H1 (cell line): ENCODE measurements at regions not wholly inside any gene's neighbourhood (a gene's known extent, or its start where the extent isn't known, plus 50 kb on each side); places are given as distances from the start of the nearest gene placed in this dataset.

ENCODE experiments used
- CTCF ChIA-PET: fragments of 300-600 bp; sonication (Branson Sonifier 250); formaldehyde crosslinking; loops from one replicate; lab custom pipeline; 2021; ENCODE audit not compliant: partially characterized antibody; lab: Charles Lee
- POLR2A ChIA-PET: fragments of 300-600 bp; sonication (Branson Sonifier 250); formaldehyde crosslinking; loops from one replicate; lab custom pipeline; 2021; ENCODE audit warnings: inconsistent platforms; ENCODE audit not compliant: partially characterized antibody; lab: Charles Lee
- DNase-seq, 2 experiments: peaks; one replicate each; pipeline versions ENCODE4 v3.0.0 to v3.0.0-alpha.2; 2010 to 2022; ENCODE audit warnings: low spot score in 2 of 2, low read depth in 1 of 2, mixed read lengths in 1 of 2
- FAIRE-seq: peaks from 2 replicates; lab custom pipeline; 2011; peaks lifted over from hg19 to GRCh38; lab: Jason Lieb, UNC
- H2AFZ ChIP-seq: 2 replicates; pipeline ENCODE4 v1.8.1; 2012; ENCODE audit warnings: low read length, inconsistent platforms
- H2AK5ac ChIP-seq: 2 replicates; pipeline ENCODE4 v1.6.1; 2013; ENCODE audit warnings: low read depth, low read length
- H2BK120ac ChIP-seq: replicated peaks from 2 replicates; pipeline ENCODE3; 2013; ENCODE audit warnings: low read depth, low read length, inconsistent platforms
- H2BK12ac ChIP-seq: 2 replicates; pipeline ENCODE4 v1.6.1; 2013; ENCODE audit warnings: low read depth, low read length
- H2BK15ac ChIP-seq: 2 replicates; pipeline ENCODE4 v1.6.1; 2013; ENCODE audit warnings: low read length
- H2BK20ac ChIP-seq: 2 replicates; pipeline ENCODE4 v1.6.1; 2013; ENCODE audit warnings: low read length
- H2BK5ac ChIP-seq: 2 replicates; pipeline ENCODE4 v1.6.1; 2013; ENCODE audit warnings: low read depth, low read length
- H3K14ac ChIP-seq: 2 replicates; pipeline ENCODE4 v1.6.1; 2013; ENCODE audit warnings: inconsistent platforms; ENCODE audit not compliant: insufficient read length
- H3K18ac ChIP-seq: 2 replicates; pipeline ENCODE4 v1.6.1; 2013; ENCODE audit warnings: low read length; ENCODE audit errors: extremely low read depth
- H3K23ac ChIP-seq: 2 replicates; pipeline ENCODE4 v1.6.1; 2013; ENCODE audit warnings: inconsistent platforms; ENCODE audit not compliant: insufficient read length
- H3K23me2 ChIP-seq: 2 replicates; pipeline ENCODE4 v1.6.1; 2013; ENCODE audit warnings: low read depth, low read length
- H3K27ac ChIP-seq: 2 replicates; pipeline ENCODE4 v1.6.1; 2011; ENCODE audit warnings: low read depth, low read length, inconsistent platforms
- H3K27me3 ChIP-seq, 4 experiments: replicated peaks in 1 of 4; 1 replicate in 1 of 4; 2 replicates in 3 of 4; pipeline versions ENCODE4 v1.6.1 to v1.8.1; 2011 to 2013; ENCODE audit warnings: low read length in 3 of 4, mild to moderate bottlenecking in 3 of 4, inconsistent platforms in 2 of 4, mixed read lengths in 2 of 4, moderate library complexity in 1 of 4; ENCODE audit not compliant: control insufficient read depth in 3 of 4, insufficient read depth in 3 of 4; ENCODE audit errors: extremely low read depth in 1 of 4
- H3K36me3 ChIP-seq, 4 experiments: 2 replicates each; pipeline versions ENCODE4 v1.6.1 to v1.8.1; 2011 to 2013; ENCODE audit warnings: mild to moderate bottlenecking in 4 of 4, low read length in 3 of 4, moderate library complexity in 2 of 4, control low read depth in 1 of 4, inconsistent platforms in 1 of 4; ENCODE audit not compliant: insufficient read depth in 4 of 4, control insufficient read depth in 2 of 4
- H3K4ac ChIP-seq: replicated peaks from 2 replicates; pipeline ENCODE3; 2013; ENCODE audit warnings: low read length, low read depth, mixed read lengths, inconsistent platforms; ENCODE audit not compliant: insufficient read length
- H3K4me1 ChIP-seq, 4 experiments: replicated peaks in 1 of 4; 1 replicate in 1 of 4; 2 replicates in 3 of 4; pipeline versions ENCODE4 v1.6.1 to v1.8.1; 2011 to 2013; ENCODE audit warnings: low read length in 3 of 4, inconsistent platforms in 2 of 4, mixed read lengths in 1 of 4; ENCODE audit not compliant: insufficient read depth in 4 of 4, control insufficient read depth in 3 of 4
- H3K4me2 ChIP-seq, 2 experiments: 2 replicates each; pipeline versions ENCODE4 v1.6.1 to v1.8.1; 2011 to 2013; ENCODE audit warnings: low read depth in 2 of 2, low read length in 2 of 2, control low read depth in 1 of 2, inconsistent platforms in 1 of 2, mild to moderate bottlenecking in 1 of 2; ENCODE audit not compliant: insufficient read depth in 1 of 2
- H3K4me3 ChIP-seq, 4 experiments: fragments of 200-600, 300-600 bp in 1 of 4; sonication (generic), shearing (Covaris generic), sonication (Bioruptor Twin) in 1 of 4; 2 replicates each; pipeline versions ENCODE4 v1.5.1 to v1.8.1; 2011 to 2016; ENCODE audit warnings: low read length in 4 of 4, low read depth in 3 of 4, control low read depth in 2 of 4, inconsistent platforms in 2 of 4, mild to moderate bottlenecking in 2 of 4, mixed read lengths in 1 of 4, moderate library complexity in 1 of 4; ENCODE audit not compliant: insufficient read depth in 2 of 4; ENCODE audit errors: extremely low read depth in 1 of 4
- H3K56ac ChIP-seq: replicated peaks from 2 replicates; pipeline ENCODE3; 2013; ENCODE audit warnings: low read depth, mild to moderate bottlenecking, mixed read lengths, low read length, inconsistent platforms; ENCODE audit not compliant: insufficient read length
- H3K79me1 ChIP-seq: 2 replicates; pipeline ENCODE4 v1.6.1; 2013; ENCODE audit warnings: low read depth, low read length, control low read depth
- H3K79me2 ChIP-seq, 2 experiments: 2 replicates each; pipeline versions ENCODE4 v1.6.1 to v1.8.1; 2012 to 2013; ENCODE audit warnings: low read length in 2 of 2, mild to moderate bottlenecking in 2 of 2, inconsistent platforms in 1 of 2; ENCODE audit not compliant: insufficient read depth in 2 of 2, control insufficient read depth in 1 of 2
- H3K9ac ChIP-seq, 4 experiments: replicated peaks in 1 of 4; 1 replicate in 1 of 4; 2 replicates in 3 of 4; pipeline versions ENCODE4 v1.6.1 to v1.8.1; 2011 to 2013; ENCODE audit warnings: low read depth in 3 of 4, low read length in 3 of 4, control low read depth in 2 of 4, mild to moderate bottlenecking in 2 of 4, moderate library complexity in 2 of 4, inconsistent platforms in 1 of 4; ENCODE audit errors: extremely low read depth in 1 of 4
- H3K9me3 ChIP-seq, 2 experiments: 2 replicates each; pipeline versions ENCODE4 v1.6.1 to v1.8.1; 2012 to 2013; ENCODE audit warnings: mild to moderate bottlenecking in 2 of 2, moderate library complexity in 2 of 2, control low read depth in 1 of 2, inconsistent platforms in 1 of 2, low read depth in 1 of 2, low read length in 1 of 2, mixed read lengths in 1 of 2; ENCODE audit not compliant: insufficient read depth in 2 of 2
- H4K20me1 ChIP-seq, 2 experiments: replicated peaks in 1 of 2; 2 replicates each; pipeline versions ENCODE3 to v1.8.1; 2011 to 2013; ENCODE audit warnings: inconsistent platforms in 2 of 2, low read length in 2 of 2, mild to moderate bottlenecking in 1 of 2; ENCODE audit not compliant: insufficient read depth in 2 of 2, control insufficient read depth in 1 of 2
- H4K5ac ChIP-seq: 2 replicates; pipeline ENCODE4 v1.6.1; 2013; ENCODE audit warnings: low read length, low read depth, mixed read lengths, inconsistent platforms; ENCODE audit not compliant: insufficient read length
- H4K8ac ChIP-seq: 2 replicates; pipeline ENCODE4 v1.8.0; 2013; ENCODE audit warnings: mild to moderate bottlenecking, moderate library complexity, low read length, inconsistent platforms; ENCODE audit not compliant: insufficient read depth; ENCODE audit errors: extremely low read depth
- H4K91ac ChIP-seq: replicated peaks from 2 replicates; pipeline ENCODE3; 2013; ENCODE audit warnings: low read length, mixed read lengths, inconsistent platforms; ENCODE audit not compliant: insufficient read length
- BCL11A ChIP-seq, 2 experiments: IDR thresholded peaks; one replicate each; pipeline ENCODE4 v1.6.1; 2011; ENCODE audit warnings: low read depth in 2 of 2, low read length in 2 of 2, mild to moderate bottlenecking in 2 of 2
- BRCA1 ChIP-seq: IDR thresholded peaks from 2 replicates; pipeline ENCODE4 v1.6.1; 2012; ENCODE audit warnings: low read depth, low read length, improper control_type of control experiment
- CHD1 ChIP-seq: IDR thresholded peaks from 2 replicates; pipeline ENCODE4 v1.6.1; 2012; ENCODE audit warnings: low read depth, low read length, improper control_type of control experiment
- CREB1 ChIP-seq: IDR thresholded peaks from 2 replicates; pipeline ENCODE4 v1.6.1; 2012; ENCODE audit warnings: inconsistent platforms
- EP300 ChIP-seq, 2 experiments: IDR thresholded peaks; 1 replicate in 1 of 2; 2 replicates in 1 of 2; pipeline ENCODE4 v1.6.1; 2011 to 2012; ENCODE audit warnings: low read depth in 2 of 2, low read length in 2 of 2, mild to moderate bottlenecking in 2 of 2, borderline replicate concordance in 1 of 2, inconsistent platforms in 1 of 2, moderate library complexity in 1 of 2
- GABPA ChIP-seq: IDR thresholded peaks from 2 replicates; pipeline ENCODE4 v1.6.1; 2011; ENCODE audit warnings: mild to moderate bottlenecking, low read length, moderate library complexity, borderline replicate concordance; ENCODE audit not compliant: insufficient read depth
- KDM1A ChIP-seq: fragments of 200-600, 300-600 bp; sonication (generic); IDR thresholded peaks from 2 replicates; pipeline ENCODE4 v1.7.1; 2016; ENCODE audit warnings: mild to moderate bottlenecking, low read length, borderline replicate concordance
- KDM5A ChIP-seq: fragments of 200-600 bp; IDR thresholded peaks from 2 replicates; pipeline ENCODE4 v1.7.1; 2012; ENCODE audit warnings: mild to moderate bottlenecking, low read length, inconsistent platforms, mixed read lengths
- NRF1 ChIP-seq: IDR thresholded peaks from 2 replicates; pipeline ENCODE4 v1.6.1; 2011; ENCODE audit warnings: mild to moderate bottlenecking, low read depth, low read length, improper control_type of control experiment
- PHF8 ChIP-seq: fragments of 200-600 bp; sonication (generic); conservative IDR thresholded peaks from 2 replicates; pipeline ENCODE4 v1.7.1; 2012; ENCODE audit warnings: low read depth, mild to moderate bottlenecking, inconsistent platforms, low read length, moderate library complexity
- POLR2AphosphoS5 ChIP-seq: IDR thresholded peaks from 2 replicates; pipeline ENCODE4 v1.6.1; 2011; ENCODE audit warnings: low read depth, low read length
- SRF ChIP-seq: IDR thresholded peaks from 2 replicates; pipeline ENCODE4 v1.6.1; 2011; ENCODE audit warnings: mild to moderate bottlenecking, low read depth, low read length, moderate library complexity
- TAF1 ChIP-seq: IDR thresholded peaks from 2 replicates; pipeline ENCODE4 v1.6.1; 2011; ENCODE audit warnings: mild to moderate bottlenecking, low read depth, low read length
- TCF12 ChIP-seq: IDR thresholded peaks from 2 replicates; pipeline ENCODE4 v1.6.1; 2011; ENCODE audit warnings: low read depth, mild to moderate bottlenecking, low read length

GRCh38 chr7:55641811-55642210, 69.5 kb upstream of the VOPP1 start:
- H2AFZ ChIP-seq, result no peak overlapping the region
- H2BK20ac ChIP-seq, result no peak overlapping the region
- no peaks in the 10 kb centered on the region for H3K27me3 ChIP-seq
- no peak overlapping the region for H4K5ac ChIP-seq
- H3K4me2 ChIP-seq, result no peak overlapping the region
- no peak overlapping the region for H2BK12ac ChIP-seq
- FAIRE-seq (no peak), DNase-seq (no peak)
- CTCF ChIA-PET, result interaction anchor here (0.6 to 3.1 kb wide), 6 partner anchors 9 to 138 kb away, joined by 3 to 14 read pairs (median 4); no protein-coding TSS in a partner anchor
- no peak overlapping the region for H3K27ac ChIP-seq
- no peaks in the 10 kb centered on the region for H3K9me3 ChIP-seq
- H4K91ac ChIP-seq, result no peak overlapping the region
- H2BK5ac ChIP-seq, result no peak overlapping the region
- no peak overlapping the region for H3K56ac ChIP-seq
- H3K79me1 ChIP-seq, result no peaks in the 10 kb centered on the region
- no peak overlapping the region for H4K8ac ChIP-seq
- H3K4ac ChIP-seq, result no peak overlapping the region
- POLR2A ChIA-PET, result no interaction called here
- H3K9ac ChIP-seq, result no peak overlapping the region
- H3K79me2 ChIP-seq, result no peaks in the 10 kb centered on the region
- no peaks in the 10 kb centered on the region for H3K23me2 ChIP-seq
- H4K20me1 ChIP-seq, result no peaks in the 10 kb centered on the region
- no peaks in the 10 kb centered on the region for H3K36me3 ChIP-seq
- no peak overlapping the region for H3K4me3 ChIP-seq
- no peak overlapping the region for H2BK120ac ChIP-seq
- no peak overlapping the region for H2BK15ac ChIP-seq
- TF ChIP-seq TAF1 (no peak), BRCA1 (no peak), CHD1 (no peak), GABPA (no peak), POLR2AphosphoS5 (no peak), KDM5A (no peak), EP300 (IDR thresholded peaks at IDR 0.05; ENCODE audit: borderline replicate concordance in 1 of 2, low read depth in 2 of 2, low read length in 2 of 2) (no peak), CREB1 (no peak), TCF12 (no peak), SRF (no peak), BCL11A (IDR thresholded peaks at IDR 0.05; ENCODE audit: low read depth in 2 of 2, low read length in 2 of 2) (no peak), PHF8 (no peak), KDM1A (no peak), NRF1 (no peak)
- TF ChIP-seq, all 59 proteins: peak for 0
- H3K14ac ChIP-seq, result no peak overlapping the region
- no peak overlapping the region for H2AK5ac ChIP-seq
- no peak overlapping the region for H3K18ac ChIP-seq
- no peaks in the 10 kb centered on the region for H3K4me1 ChIP-seq
- H3K23ac ChIP-seq, result no peak overlapping the region
